Skeletal muscle tissue (tissue), 3 donors: ENCODE measurements at regions not wholly inside any gene's neighbourhood (a gene's known extent, or its start where the extent isn't known, plus 50 kb on each side); places are given as distances from the start of the nearest gene placed in this dataset.

ENCODE experiments used
- H3K27ac ChIP-seq: one replicate; pipeline ENCODE4 v1.7.0; 2013; ENCODE audit warnings: mild to moderate bottlenecking, low read depth, low read length, inconsistent platforms
- H3K27me3 ChIP-seq, 3 donors: one replicate each; pipeline ENCODE4 v1.7.0; 2013; ENCODE audit warnings: low read length in 3 of 3; ENCODE audit not compliant: control insufficient read depth in 3 of 3, insufficient read depth in 3 of 3
- H3K36me3 ChIP-seq, 3 donors: one replicate each; pipeline ENCODE4 v1.7.0; 2013; ENCODE audit warnings: low read length in 3 of 3; ENCODE audit not compliant: control insufficient read depth in 3 of 3, insufficient read depth in 3 of 3
- H3K4me1 ChIP-seq, 3 donors: one replicate each; pipeline ENCODE4 v1.7.0; 2013; ENCODE audit warnings: low read length in 3 of 3, mild to moderate bottlenecking in 3 of 3; ENCODE audit not compliant: control insufficient read depth in 3 of 3, insufficient read depth in 3 of 3
- H3K4me3 ChIP-seq, 3 donors: one replicate each; pipeline ENCODE4 v1.7.0; 2013; ENCODE audit warnings: low read length in 3 of 3
- H3K9ac ChIP-seq, 3 donors: one replicate each; pipeline ENCODE4 v1.7.0; 2013; ENCODE audit warnings: low read length in 3 of 3, mild to moderate bottlenecking in 3 of 3, moderate library complexity in 2 of 3, low read depth in 1 of 3
- H3K9me3 ChIP-seq, 3 donors: one replicate each; pipeline ENCODE4 v1.7.0; 2013; ENCODE audit warnings: low read length in 3 of 3; ENCODE audit not compliant: control insufficient read depth in 3 of 3
- donor health status: Osteomylitis.

- H3K36me3 ChIP-seq, result no peaks in the 10 kb centered on the region
- H3K4me1 ChIP-seq, result peaks cover 22 to 31% (median 30%) of the 10 kb centered on the region in 3 donors
- no peaks in the 10 kb centered on the region for H3K27me3 ChIP-seq
- H3K27ac ChIP-seq, result peak overlapping the region; percentile 21
- no peak overlapping the region for H3K4me3 ChIP-seq
- H3K9me3 ChIP-seq, result no peaks in the 10 kb centered on the region
- no peak overlapping the region for H3K9ac ChIP-seq
Measured at GRCh38 chr10:63707254-63707910, 186.2 kb downstream of the REEP3 start.

GRCh38 chr10:63708421-63708820, 187.2 kb downstream of the REEP3 start:
- peaks cover 30 to 35% (median 31%) of the 10 kb centered on the region in 3 donors for H3K4me1 ChIP-seq
- H3K36me3 ChIP-seq, result no peaks in the 10 kb centered on the region
- H3K27me3 ChIP-seq, result no peaks in the 10 kb centered on the region
- H3K9me3 ChIP-seq, result no peaks in the 10 kb centered on the region
- H3K27ac ChIP-seq, result no peak overlapping the region
- no peak overlapping the region for H3K4me3 ChIP-seq
- H3K9ac ChIP-seq, result no peak overlapping the region

- Histone ChIP-seq H3K36me3 (no peaks in the 10 kb centered on the region), H3K27ac (peak overlapping the region; percentile 82), H3K4me3 (no peak overlapping the region), H3K4me1 (peaks cover 29 to 34% (median 34%) of the 10 kb centered on the region in 3 donors), H3K9me3 (no peaks in the 10 kb centered on the region), H3K9ac (no peak overlapping the region), H3K27me3 (no peaks in the 10 kb centered on the region)
Measured at GRCh38 chr10:63710703-63711102, 189.5 kb downstream of the REEP3 start.

GRCh38 chr10:63711361-63711760, 190.2 kb downstream of the REEP3 start:
- H3K4me1 ChIP-seq, result peaks cover 29 to 34% (median 34%) of the 10 kb centered on the region in 3 donors
- no peak overlapping the region for H3K4me3 ChIP-seq
- H3K36me3 ChIP-seq, result no peaks in the 10 kb centered on the region
- H3K27ac ChIP-seq, result peak overlapping the region; percentile 82
- H3K9me3 ChIP-seq, result no peaks in the 10 kb centered on the region
- H3K9ac ChIP-seq, result peak overlapping the region in 1 of 3 donors; percentile 12
- no peaks in the 10 kb centered on the region for H3K27me3 ChIP-seq

GRCh38 chr10:63711867-63712716, 190.9 kb downstream of the REEP3 start:
- H3K27ac ChIP-seq, result peak overlapping the region; percentile 82
- H3K4me3 ChIP-seq, result peak overlapping the region in 2 of 3 donors; percentile 13 to 32
- H3K9ac ChIP-seq, result peak overlapping the region in 2 of 3 donors; percentile 12 to 18
- no peaks in the 10 kb centered on the region for H3K27me3 ChIP-seq
- H3K9me3 ChIP-seq, result no peaks in the 10 kb centered on the region
- H3K36me3 ChIP-seq, result no peaks in the 10 kb centered on the region
- H3K4me1 ChIP-seq, result peaks cover 29 to 34% (median 34%) of the 10 kb centered on the region in 3 donors

- no peaks in the 10 kb centered on the region for H3K9me3 ChIP-seq
- no peaks in the 10 kb centered on the region for H3K36me3 ChIP-seq
- H3K27ac ChIP-seq, result peak overlapping the region; percentile 82
- H3K4me3 ChIP-seq, result peak overlapping the region in 1 of 3 donors; percentile 13
- peaks cover 29 to 35% (median 34%) of the 10 kb centered on the region in 3 donors for H3K4me1 ChIP-seq
- H3K27me3 ChIP-seq, result no peaks in the 10 kb centered on the region
- H3K9ac ChIP-seq, result no peak overlapping the region
Measured at GRCh38 chr10:63712717-63713115, 191.5 kb downstream of the REEP3 start.

- peak overlapping the region; percentile 82 for H3K27ac ChIP-seq
- peaks cover 29 to 39% (median 35%) of the 10 kb centered on the region in 3 donors for H3K4me1 ChIP-seq
- H3K36me3 ChIP-seq, result no peaks in the 10 kb centered on the region
- no peaks in the 10 kb centered on the region for H3K9me3 ChIP-seq
- no peaks in the 10 kb centered on the region for H3K27me3 ChIP-seq
- H3K4me3 ChIP-seq, result peak overlapping the region in 1 of 3 donors; percentile 33
- no peak overlapping the region for H3K9ac ChIP-seq
Measured at GRCh38 chr10:63713191-63714144, 192.3 kb downstream of the REEP3 start.

- Histone ChIP-seq H3K4me1 (peaks cover 23 to 32% (median 32%) of the 10 kb centered on the region in 3 donors), H3K9me3 (no peaks in the 10 kb centered on the region), H3K4me3 (no peak overlapping the region), H3K27ac (no peak overlapping the region), H3K9ac (no peak overlapping the region), H3K27me3 (no peaks in the 10 kb centered on the region), H3K36me3 (no peaks in the 10 kb centered on the region)
Measured at GRCh38 chr10:63716016-63716580, 194.9 kb downstream of the REEP3 start.

GRCh38 chr10:63717027-63717715, 196.0 kb downstream of the REEP3 start:
- peaks cover 13 to 22% (median 21%) of the 10 kb centered on the region in 3 donors for H3K4me1 ChIP-seq
- no peaks in the 10 kb centered on the region for H3K36me3 ChIP-seq
- H3K27me3 ChIP-seq, result no peaks in the 10 kb centered on the region
- H3K4me3 ChIP-seq, result no peak overlapping the region
- H3K27ac ChIP-seq, result no peak overlapping the region
- no peaks in the 10 kb centered on the region for H3K9me3 ChIP-seq
- H3K9ac ChIP-seq, result no peak overlapping the region
